ENCODE measurements at regions not wholly inside any gene's neighbourhood (a gene's known extent, or its start where the extent isn't known, plus 50 kb on each side); places are given as distances from the start of the nearest gene placed in this dataset.

GRCh38 chr2:238654479-238655197, 193.2 kb upstream of the TWIST2 start:
- no peak for DNase-seq (ENCODE audit: low read depth)

DNA sequence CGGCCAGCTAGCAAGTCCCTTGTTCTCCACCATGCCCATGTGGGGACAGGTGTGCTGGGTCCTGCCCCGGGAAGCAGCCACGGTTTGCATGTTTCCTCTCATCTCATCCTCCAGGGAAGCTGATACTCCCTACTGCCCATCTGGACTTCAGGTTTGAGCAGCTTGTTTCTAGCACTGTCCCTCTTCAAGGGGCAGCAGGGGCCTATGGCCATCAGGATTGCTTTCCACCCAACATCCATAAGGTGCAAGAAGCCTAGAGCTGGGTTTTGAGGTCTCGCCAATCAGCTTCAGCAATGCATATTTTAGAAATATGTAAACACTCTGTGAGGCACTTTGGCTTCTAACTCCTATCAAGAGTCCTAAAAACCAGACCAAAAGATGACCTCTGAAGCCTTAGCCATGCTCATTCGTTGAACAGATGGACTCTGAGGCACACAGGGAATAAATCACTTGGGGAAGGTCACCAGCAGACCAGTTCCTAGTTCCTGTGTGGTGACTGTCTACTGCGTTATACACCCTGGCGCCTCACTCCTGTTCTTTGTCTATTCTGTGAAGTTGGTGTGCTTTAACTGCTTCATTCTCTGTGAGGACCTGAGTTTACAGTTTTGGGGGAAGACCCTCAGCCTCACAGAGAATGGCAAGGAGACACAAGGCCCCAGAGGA, 192.6 kb upstream of the TWIST2 start:
- no peak for DNase-seq (ENCODE audit: low read depth)

- DNase-seq (ENCODE audit: low read depth) = no peak
Measured at GRCh38 chr2:238655974-238656722, 191.7 kb upstream of the TWIST2 start.

DNA sequence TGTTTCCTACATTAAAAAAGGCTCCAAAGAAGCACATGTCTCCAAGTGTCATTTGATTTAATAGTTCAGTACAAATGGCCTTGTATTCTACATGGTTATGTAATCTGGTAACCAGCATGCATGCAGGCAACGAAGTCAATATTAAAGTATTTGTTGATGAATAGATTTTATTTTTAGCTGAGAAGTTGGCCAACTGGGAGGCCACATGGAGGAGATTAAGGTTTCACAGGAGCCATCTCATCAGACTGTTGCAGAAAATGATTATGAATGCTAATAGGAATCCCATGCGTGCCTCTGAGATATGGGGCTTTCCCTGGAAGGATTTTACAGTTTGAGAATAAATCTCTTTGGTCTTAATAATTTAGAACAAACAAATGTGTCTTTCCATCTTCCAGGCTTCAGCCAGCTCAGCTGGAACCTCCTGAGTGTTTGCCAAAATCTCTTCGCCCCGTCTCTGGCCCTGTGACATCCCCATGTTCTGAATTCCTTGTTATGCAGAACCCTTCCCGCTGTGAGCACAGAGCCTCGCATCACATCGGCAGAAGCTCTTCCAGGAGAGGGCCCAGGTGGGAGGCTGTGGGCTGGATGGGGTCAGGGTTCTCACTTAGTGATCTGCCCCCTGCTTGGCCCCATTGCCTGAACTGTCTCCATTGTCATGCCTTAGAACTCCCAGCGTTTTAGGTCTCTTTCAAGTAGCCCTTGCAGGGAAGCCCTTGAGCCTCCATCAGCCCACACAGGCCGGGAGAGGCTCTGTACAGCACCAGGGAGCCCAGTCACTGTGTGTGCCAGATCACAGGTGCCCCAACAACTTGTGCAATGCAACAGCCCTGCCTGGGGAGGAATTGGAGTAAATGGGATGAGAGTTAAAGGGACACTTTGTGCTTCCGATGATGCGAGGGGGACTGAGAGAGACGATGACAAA, 190.5 kb upstream of the TWIST2 start:
- no peak for DNase-seq (ENCODE audit: low read depth)

GRCh38 chr2:238658054-238658407, 189.9 kb upstream of the TWIST2 start:
- no peak for DNase-seq (ENCODE audit: low read depth)

DNA sequence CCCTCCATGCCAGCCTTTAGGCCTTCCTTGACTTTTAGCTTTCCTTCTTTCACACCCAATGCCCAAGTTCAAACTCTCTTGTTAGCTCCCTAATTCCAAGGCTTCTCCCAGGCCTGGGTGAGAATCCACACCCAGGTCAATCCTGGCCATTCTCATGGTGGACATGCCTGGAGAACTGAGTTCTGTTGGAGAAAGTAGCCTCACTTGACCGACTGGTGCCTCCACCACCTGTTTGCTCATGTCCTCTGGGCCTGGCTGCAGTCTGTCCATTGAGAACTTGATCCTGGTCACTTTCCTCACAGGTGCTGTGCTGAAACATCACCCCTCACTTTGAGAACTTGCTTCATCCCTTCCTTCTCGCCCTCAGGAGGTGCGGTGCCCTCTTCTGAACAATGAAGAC, 189.1 kb upstream of the TWIST2 start:
- DNase-seq (ENCODE audit: low read depth) = no peak

GRCh38 chr2:238659231-238659630, 188.7 kb upstream of the TWIST2 start:
- DNase-seq (ENCODE audit: low read depth) = no peak

GRCh38 chr2:238663586-238663985, 184.3 kb upstream of the TWIST2 start:
- no peak for DNase-seq (ENCODE audit: low read depth)

- no peak for DNase-seq (ENCODE audit: low read depth)
Measured at GRCh38 chr2:238665919-238666318, 182.0 kb upstream of the TWIST2 start.

- no peak for DNase-seq (ENCODE audit: low read depth)
Measured at GRCh38 chr2:238666543-238666942, 181.3 kb upstream of the TWIST2 start.

DNA sequence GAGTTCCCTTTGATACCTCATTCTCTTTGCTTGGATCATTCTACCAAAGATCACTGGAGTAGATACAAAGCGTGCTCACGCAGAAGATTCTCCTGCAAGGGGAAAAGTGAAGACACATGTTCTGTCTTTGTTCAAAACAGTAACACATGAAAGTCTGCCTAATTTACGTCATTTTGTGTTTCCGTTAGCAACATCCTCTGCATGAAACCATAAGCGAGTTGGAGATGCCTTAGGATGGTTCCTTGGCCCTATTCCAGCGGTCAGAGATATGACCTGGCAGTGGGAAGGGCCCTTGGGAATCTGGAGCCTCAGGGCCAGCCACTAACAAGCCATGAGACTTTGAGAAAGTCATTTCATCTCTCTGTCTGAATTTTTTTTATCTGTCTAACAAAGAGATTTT, 180.9 kb upstream of the TWIST2 start:
- no peak for DNase-seq (ENCODE audit: low read depth)

DNA sequence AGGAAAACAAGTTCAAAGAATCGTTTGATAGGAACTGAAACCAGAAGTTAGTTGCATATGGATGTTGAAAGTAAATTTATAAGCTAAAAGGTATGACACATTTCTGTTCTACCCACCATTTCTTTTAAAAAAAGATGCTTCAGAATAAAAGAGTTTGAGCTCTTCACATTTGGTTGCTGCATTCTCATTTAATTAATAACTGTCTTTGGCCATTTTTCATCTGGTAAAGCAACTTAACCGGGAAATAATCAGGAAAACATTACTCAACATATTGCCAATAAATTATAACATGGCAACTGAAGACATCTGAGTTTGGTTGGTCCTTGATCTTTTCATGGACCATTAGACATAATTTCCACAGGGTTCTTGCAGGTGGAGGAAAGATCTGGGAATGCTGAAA, 180.2 kb upstream of the TWIST2 start:
- DNase-seq (ENCODE audit: low read depth) = no peak

DNA sequence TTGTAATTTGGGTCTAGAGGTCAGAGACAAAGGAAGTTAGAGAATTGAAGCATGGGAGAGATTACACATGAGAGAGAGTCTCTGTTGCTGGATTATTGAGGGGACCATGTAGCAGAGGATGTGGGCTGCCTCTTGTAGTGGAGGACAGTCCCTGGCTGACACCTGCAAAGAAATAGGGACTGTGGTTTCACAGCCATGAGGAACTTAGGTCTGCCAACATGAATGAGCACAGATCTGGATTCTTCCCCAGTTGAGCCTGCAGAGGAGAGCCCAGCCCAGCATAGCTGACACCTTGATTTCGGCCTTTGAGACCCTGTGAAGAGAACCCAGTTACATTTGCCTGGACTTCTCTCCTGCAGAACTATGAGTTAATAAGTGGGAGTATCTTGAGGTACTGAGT, 179.5 kb upstream of the TWIST2 start:
- no peak for DNase-seq (ENCODE audit: low read depth)

DNA sequence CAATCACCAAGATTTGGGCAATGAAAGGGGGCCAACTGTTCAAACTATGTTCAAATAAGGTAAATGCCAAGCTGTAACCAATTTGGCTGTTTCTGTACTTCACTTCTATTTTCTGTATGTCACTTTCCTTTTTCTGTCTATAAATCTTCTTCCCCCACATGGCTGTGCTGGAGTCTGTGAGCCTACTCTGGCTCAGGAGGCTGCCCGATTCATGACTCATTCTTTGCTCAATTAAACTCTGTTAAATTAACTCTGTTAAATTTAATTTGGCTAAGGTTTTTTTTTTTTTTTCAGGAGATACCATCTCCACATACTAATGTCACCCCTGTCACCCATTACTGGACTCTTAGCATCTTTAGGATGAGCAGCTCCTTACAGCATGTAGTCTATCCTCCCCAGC, 178.8 kb upstream of the TWIST2 start:
- no peak for DNase-seq (ENCODE audit: low read depth)

DNA sequence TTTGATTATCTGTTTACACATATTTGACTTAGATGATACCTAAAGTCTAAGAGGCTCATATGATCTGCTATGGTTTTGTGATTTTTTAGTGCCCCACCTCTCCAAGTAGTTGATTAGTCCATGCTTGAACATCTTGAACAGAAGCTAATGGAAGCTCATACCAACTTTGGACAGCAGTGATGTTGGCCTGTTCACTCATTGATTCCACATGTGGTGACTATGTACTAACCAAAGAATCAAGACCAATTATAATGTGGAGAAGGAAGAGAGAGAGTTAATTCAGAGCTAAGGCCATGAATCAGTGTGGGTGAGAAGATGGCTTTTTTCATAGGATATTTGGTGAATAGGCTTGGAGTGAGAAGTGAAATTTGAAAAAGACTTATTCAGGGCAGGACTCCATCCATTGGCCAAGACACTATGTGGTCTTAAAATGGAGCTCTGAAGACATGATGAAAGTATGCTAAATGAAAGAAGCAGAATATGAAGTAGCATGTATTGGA, 178.3 kb upstream of the TWIST2 start:
- no peak for DNase-seq (ENCODE audit: low read depth)

- DNase-seq (ENCODE audit: low read depth) = no peak
Measured at GRCh38 chr2:238670111-238670585, 177.7 kb upstream of the TWIST2 start.

GRCh38 chr2:238682536-238682935, 165.3 kb upstream of the TWIST2 start:
- DNase-seq (ENCODE audit: low read depth) = no peak

DNA sequence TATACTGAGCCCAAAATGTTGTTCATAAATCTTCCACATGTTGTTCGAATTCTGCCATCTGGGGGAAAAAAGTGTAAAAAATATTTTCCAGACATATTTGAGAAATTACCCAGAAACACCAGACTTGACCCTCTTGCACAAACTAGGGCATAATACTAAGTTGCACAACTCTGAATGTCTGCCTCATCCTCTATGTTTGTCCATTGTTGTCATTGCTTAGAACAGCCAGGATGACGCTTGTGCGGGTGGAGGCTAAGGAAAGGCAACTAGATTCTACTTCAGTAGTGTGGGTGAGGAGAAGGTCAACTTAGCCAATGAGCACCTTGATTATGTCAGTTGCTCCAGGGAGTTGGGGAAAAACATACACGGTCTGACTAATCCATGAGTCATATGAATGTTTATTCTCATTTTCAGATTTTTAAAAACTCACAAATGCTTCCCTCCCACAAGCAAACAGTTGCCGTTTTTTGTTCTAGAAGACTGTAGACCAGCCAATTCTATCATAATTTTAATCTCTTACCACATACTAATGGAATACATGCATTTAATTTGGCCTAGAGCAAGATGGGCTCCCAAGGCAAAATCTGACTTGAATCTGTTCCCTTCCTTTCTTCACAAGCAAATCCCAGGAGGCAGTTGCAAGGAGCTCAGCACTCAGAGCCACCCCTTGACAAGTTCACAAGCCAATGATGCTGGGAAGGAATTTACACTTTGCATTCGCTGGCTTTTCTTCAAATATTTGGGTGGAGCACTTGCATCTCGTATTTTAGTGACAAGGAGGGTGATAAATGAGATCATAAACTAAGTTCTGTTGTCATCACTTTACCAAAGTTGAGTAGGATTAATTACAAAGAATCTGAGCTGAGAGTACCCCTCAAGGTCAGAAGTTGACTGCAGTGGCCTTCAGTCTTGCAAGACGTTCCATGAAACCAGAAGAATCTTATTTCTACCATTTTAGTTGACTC, 163.2 kb upstream of the TWIST2 start:
- no peak for DNase-seq (ENCODE audit: low read depth)

GRCh38 chr2:238685327-238685709, 162.6 kb upstream of the TWIST2 start:
- no peak for DNase-seq (ENCODE audit: low read depth)

- no peak for DNase-seq (ENCODE audit: low read depth)
Measured at GRCh38 chr2:238685713-238686112, 162.2 kb upstream of the TWIST2 start.

DNA sequence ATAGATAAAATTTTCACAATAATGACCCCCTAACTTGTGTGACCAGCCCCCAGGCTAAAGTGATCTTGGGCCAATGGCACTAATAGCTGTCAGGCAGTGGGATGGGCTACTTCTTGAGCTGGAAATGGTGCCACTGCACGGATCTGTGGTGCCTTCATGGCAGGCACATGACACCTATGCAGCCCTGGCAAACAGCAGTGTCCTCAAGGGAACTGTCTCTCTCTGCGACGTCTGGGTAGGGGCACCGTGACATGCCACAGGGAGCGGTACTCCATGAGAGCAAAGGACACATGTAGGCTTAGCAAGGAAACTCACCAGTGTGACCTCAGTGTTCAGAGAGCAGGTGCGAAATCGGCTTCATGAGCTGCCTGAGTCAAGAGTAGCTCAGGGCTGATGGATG, 161.7 kb upstream of the TWIST2 start:
- no peak for DNase-seq (ENCODE audit: low read depth)

Measured in stimulated activated CD4-positive, alpha-beta T cell treated with anti-CD3 and anti-CD28 coated beads, Interleukin-2, amount 100 ng/mL, for 4 hours (primary cell).